Right atrium auricular region (tissue), 2 donors: ENCODE measurements at regions not wholly inside any gene's neighbourhood (a gene's known extent, or its start where the extent isn't known, plus 50 kb on each side); places are given as distances from the start of the nearest gene placed in this dataset.

Experiments used
- DNase-seq: peaks from one replicate; pipeline ENCODE4 v3.0.0-alpha.2; 2019; ENCODE audit warnings: low spot score
- H3K27ac ChIP-seq, 2 donors: fragments of 200-600 bp; sonication (generic); 1 replicate in 1 of 2; 2 replicates in 1 of 2; pipeline ENCODE4 v1.5.1; 2016 to 2019
- H3K27me3 ChIP-seq, 2 donors: fragments of 200-600 bp; sonication (generic); one replicate each; pipeline versions ENCODE4 v1.5.1 to v1.6.0; 2017 to 2019
- H3K36me3 ChIP-seq: fragments of 200-600 bp; sonication (generic); one replicate; pipeline ENCODE4 v1.5.1; 2016
- H3K4me1 ChIP-seq, 2 donors: fragments of 200-600 bp; sonication (generic); one replicate each; pipeline versions ENCODE4 v1.5.1 to v1.6.0; 2017 to 2019
- H3K4me3 ChIP-seq, 2 donors: fragments of 200-600 bp; sonication (generic); 1 replicate in 1 of 2; 2 replicates in 1 of 2; pipeline ENCODE4 v1.5.1; 2017 to 2019; ENCODE audit warnings: mild to moderate bottlenecking in 1 of 2, moderate library complexity in 1 of 2
- H3K9me3 ChIP-seq, 2 donors: fragments of 200-600 bp; sonication (generic); one replicate each; pipeline ENCODE4 v1.5.1; 2019
- TF ChIP-seq, protein P1 (sequence below), 2 donors: fragments of 200-600 bp; sonication (generic); IDR thresholded peaks; one replicate each; pipeline ENCODE4 v1.5.1; 2019; ENCODE audit warnings: antibody characterized with exemption in 2 of 2

DNA sequence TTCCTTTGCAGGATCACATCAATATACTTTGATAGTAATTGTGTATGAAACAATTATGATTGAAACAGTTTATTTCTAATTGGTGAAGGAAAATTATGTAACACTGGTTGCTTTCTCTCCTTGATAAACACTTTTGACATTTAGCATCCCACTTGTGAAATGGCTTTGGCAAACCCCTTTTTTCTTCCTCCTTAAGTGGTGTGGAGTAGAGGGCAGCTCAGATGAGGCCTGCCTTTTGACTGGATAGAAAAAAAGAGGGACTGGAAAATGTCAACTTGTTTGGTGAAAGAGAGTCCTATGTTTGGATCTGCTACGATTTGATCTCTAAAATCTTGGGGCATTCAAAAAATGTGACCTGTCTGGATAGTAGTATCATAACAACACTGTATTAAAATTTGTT lies 318.3 kb downstream of the MEIS1 start:
- TF ChIP-seq, protein P1, sequence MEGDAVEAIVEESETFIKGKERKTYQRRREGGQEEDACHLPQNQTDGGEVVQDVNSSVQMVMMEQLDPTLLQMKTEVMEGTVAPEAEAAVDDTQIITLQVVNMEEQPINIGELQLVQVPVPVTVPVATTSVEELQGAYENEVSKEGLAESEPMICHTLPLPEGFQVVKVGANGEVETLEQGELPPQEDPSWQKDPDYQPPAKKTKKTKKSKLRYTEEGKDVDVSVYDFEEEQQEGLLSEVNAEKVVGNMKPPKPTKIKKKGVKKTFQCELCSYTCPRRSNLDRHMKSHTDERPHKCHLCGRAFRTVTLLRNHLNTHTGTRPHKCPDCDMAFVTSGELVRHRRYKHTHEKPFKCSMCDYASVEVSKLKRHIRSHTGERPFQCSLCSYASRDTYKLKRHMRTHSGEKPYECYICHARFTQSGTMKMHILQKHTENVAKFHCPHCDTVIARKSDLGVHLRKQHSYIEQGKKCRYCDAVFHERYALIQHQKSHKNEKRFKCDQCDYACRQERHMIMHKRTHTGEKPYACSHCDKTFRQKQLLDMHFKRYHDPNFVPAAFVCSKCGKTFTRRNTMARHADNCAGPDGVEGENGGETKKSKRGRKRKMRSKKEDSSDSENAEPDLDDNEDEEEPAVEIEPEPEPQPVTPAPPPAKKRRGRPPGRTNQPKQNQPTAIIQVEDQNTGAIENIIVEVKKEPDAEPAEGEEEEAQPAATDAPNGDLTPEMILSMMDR (IDR thresholded peaks at IDR 0.05), result no peak
- Histone ChIP-seq H3K36me3 (no peaks in the 10 kb centered on the region), H3K9me3 (peaks cover 0 to 6% of the 10 kb centered on the region in 2 donors), H3K27ac (no peak overlapping the region), H3K4me3 (no peak overlapping the region), H3K4me1 (no peaks in the 10 kb centered on the region), H3K27me3 (no peaks in the 10 kb centered on the region)
- no peak for DNase-seq

DNA sequence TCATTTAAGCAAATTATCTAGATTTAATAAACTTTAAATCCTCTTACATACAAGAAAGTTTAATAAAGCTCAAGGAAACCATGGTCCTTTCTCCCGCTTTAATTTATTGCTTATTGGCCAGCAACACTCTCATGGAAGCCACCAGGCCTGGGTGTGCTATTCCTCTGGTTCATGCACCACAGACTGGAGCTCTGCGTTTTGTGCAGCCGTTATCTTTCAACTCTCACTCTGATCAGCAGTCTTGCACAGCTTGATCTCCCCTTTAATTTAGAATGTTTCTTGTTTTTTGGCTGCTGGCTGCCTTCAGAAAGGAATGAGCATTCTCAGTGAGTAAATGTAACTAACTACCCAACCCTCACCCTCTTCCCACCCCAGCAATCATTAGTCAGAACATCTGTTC lies 318.7 kb downstream of the MEIS1 start:
- no peak for DNase-seq
- H3K27me3 ChIP-seq, result no peaks in the 10 kb centered on the region
- no peak overlapping the region for H3K4me3 ChIP-seq
- H3K4me1 ChIP-seq, result no peaks in the 10 kb centered on the region
- no peak overlapping the region for H3K27ac ChIP-seq
- H3K36me3 ChIP-seq, result no peaks in the 10 kb centered on the region
- H3K9me3 ChIP-seq, result peaks cover 0 to 6% of the 10 kb centered on the region in 2 donors
- TF ChIP-seq, protein P1 (IDR thresholded peaks at IDR 0.05), result no peak

DNA sequence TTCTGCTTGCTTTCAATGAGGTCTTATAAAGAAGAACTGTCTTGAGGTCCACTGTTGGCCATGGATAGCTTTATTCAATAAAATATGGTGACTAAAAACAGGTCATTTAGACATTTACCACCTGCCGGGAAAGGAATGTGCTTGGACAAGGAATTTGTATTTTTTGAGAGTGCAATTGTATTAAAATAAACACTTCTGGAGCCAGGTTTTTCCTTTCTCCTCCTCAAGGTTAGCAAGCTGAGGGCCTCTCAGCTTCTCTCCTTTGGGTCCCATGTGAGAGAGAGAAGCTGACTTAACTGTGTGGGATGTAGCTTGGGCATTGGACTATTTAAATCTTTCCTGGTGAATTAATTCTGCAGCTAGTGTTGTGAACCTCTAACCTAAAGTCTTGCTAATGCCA lies 321.0 kb downstream of the MEIS1 start:
- H3K4me3 ChIP-seq, result no peak overlapping the region
- no peaks in the 10 kb centered on the region for H3K4me1 ChIP-seq
- no peak overlapping the region for H3K27ac ChIP-seq
- H3K27me3 ChIP-seq, result no peaks in the 10 kb centered on the region
- no peaks in the 10 kb centered on the region for H3K36me3 ChIP-seq
- TF ChIP-seq, protein P1 (IDR thresholded peaks at IDR 0.05), result no peak
- peaks cover 0 to 6% of the 10 kb centered on the region in 2 donors for H3K9me3 ChIP-seq
- DNase-seq, result no peak

DNA sequence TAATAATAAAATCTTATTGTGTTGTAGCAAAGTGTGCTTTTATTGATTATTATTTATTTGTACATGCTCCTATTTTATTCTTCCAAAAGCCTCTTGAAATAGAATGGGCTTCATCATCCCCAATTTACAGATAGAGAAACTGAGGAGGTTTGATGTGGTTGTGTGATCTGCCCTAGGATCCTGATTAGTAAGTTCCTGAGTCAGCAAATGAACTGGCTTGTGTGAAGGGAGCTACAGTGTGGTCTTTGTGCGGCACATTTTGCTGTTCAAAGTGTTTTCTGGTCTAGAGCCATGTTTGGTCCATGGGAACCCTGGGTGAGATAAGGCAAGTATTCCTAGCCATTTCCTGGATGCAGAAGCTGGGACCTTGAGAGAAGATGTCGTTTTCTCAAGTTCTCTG lies 326.9 kb downstream of the MEIS1 start:
- TF ChIP-seq, protein P1 (IDR thresholded peaks at IDR 0.05), result no peak
- no peak for DNase-seq
- Histone ChIP-seq H3K36me3 (no peaks in the 10 kb centered on the region), H3K27me3 (no peaks in the 10 kb centered on the region), H3K9me3 (peaks cover 0 to 6% of the 10 kb centered on the region in 2 donors), H3K4me1 (no peaks in the 10 kb centered on the region), H3K27ac (no peak overlapping the region), H3K4me3 (no peak overlapping the region)

DNA sequence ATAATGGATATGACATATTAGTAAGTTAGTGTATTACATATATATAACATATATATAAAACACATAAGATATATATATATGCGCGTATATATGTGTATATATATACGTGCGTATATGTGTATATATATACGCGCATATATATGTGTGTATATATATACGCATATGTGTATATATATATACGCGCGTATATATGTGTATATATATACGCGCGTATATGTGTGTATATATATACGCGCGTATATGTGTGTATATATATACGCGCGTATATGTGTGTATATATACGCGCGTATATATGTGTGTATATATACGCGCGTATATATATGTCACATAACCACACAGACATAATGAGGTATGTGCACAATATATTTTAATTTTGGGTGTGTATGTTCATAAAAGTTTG lies 327.8 kb downstream of the MEIS1 start:
- Histone ChIP-seq H3K27me3 (no peaks in the 10 kb centered on the region), H3K9me3 (no peaks in the 10 kb centered on the region), H3K36me3 (no peaks in the 10 kb centered on the region), H3K27ac (no peak overlapping the region), H3K4me1 (no peaks in the 10 kb centered on the region), H3K4me3 (no peak overlapping the region)
- DNase-seq, result no peak
- TF ChIP-seq, protein P1 (IDR thresholded peaks at IDR 0.05), result no peak

DNA sequence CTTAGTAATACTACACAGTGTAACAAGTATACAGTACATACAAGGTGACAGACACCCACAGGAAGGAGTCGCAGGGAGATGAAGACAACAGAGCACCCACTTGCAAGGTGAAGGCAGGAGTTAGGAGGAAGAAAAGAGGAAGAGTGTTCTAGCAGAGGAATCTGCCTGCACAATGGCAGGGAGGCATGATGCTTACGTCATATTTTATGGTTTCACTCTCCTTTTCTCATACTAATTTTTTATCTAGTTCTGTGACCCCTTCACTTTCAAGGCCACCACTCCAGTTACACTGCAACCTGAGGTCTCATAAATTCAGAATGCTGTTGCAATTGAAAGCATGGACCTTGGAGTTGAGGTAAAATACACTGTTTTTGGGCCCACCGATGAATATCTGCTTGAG lies 331.7 kb downstream of the MEIS1 start:
- no peaks in the 10 kb centered on the region for H3K9me3 ChIP-seq
- no peak overlapping the region for H3K27ac ChIP-seq
- no peak for DNase-seq
- TF ChIP-seq, protein P1 (IDR thresholded peaks at IDR 0.05), result no peak
- no peaks in the 10 kb centered on the region for H3K36me3 ChIP-seq
- H3K4me3 ChIP-seq, result no peak overlapping the region
- no peaks in the 10 kb centered on the region for H3K4me1 ChIP-seq
- H3K27me3 ChIP-seq, result no peaks in the 10 kb centered on the region
